Choroid plexus epithelial cell (primary cell): ENCODE measurements at regions not wholly inside any gene's neighbourhood (a gene's known extent, or its start where the extent isn't known, plus 50 kb on each side); places are given as distances from the start of the nearest gene placed in this dataset.
"Not testable (repeated sequence)": the region's sequence is repeated elsewhere in the genome, so short reads cannot be mapped to it uniquely, and the experiment has no call there.

Source experiments
- DNase-seq: peaks from one replicate; pipeline ENCODE4 v3.0.0-alpha.2; 2010; ENCODE audit warnings: low read depth
- H3K4me3 ChIP-seq: 2 replicates; pipeline ENCODE4 v1.5.1; 2011; ENCODE audit warnings: low read depth, mild to moderate bottlenecking, control low read depth, low read length, moderate library complexity
- TF ChIP-seq, protein P1 (sequence below): conservative IDR thresholded peaks from 2 replicates; pipeline ENCODE4 v1.5.1; 2011; ENCODE audit warnings: low read depth, mild to moderate bottlenecking, control low read depth, inconsistent platforms, low read length, moderate library complexity

- DNase-seq: no peak
- TF ChIP-seq, protein P1, sequence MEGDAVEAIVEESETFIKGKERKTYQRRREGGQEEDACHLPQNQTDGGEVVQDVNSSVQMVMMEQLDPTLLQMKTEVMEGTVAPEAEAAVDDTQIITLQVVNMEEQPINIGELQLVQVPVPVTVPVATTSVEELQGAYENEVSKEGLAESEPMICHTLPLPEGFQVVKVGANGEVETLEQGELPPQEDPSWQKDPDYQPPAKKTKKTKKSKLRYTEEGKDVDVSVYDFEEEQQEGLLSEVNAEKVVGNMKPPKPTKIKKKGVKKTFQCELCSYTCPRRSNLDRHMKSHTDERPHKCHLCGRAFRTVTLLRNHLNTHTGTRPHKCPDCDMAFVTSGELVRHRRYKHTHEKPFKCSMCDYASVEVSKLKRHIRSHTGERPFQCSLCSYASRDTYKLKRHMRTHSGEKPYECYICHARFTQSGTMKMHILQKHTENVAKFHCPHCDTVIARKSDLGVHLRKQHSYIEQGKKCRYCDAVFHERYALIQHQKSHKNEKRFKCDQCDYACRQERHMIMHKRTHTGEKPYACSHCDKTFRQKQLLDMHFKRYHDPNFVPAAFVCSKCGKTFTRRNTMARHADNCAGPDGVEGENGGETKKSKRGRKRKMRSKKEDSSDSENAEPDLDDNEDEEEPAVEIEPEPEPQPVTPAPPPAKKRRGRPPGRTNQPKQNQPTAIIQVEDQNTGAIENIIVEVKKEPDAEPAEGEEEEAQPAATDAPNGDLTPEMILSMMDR: no peak
- H3K4me3 ChIP-seq: no peak overlapping the region
Observed at GRCh38 chr4:60422439-60422838, 777.7 kb upstream of the ADGRL3 start.

DNA sequence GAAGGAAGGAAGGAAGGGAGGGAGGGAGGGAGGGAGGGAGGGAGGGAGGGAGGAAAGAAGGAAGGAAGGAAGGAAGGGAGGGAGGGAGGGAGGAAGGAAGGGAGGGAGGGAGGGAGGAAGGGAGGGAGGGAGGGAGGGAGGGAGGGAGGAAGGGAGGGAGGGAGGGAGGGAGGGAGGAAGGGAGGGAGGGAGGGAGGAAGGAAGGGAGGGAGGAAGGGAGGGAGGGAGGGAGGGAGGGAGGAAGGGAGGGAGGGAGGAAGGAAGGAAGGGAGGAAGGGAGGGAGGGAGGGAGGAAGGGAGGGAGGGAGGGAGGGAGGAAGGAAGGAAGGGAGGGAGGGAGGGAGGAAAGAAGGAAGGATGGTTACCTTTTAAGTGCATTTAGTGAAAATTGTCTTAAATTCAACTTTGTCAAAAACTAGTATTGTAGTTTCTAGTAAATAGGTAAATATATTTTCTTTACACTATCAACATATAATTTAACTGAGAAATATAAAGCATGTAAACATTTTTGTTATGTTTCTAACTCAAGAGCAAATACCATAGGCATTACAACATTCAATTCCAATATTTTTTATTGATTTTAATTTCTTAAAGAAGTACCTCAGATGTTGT, 776.4 kb upstream of the ADGRL3 start:
- not testable (repeated sequence) for DNase-seq, H3K4me3 ChIP-seq

DNA sequence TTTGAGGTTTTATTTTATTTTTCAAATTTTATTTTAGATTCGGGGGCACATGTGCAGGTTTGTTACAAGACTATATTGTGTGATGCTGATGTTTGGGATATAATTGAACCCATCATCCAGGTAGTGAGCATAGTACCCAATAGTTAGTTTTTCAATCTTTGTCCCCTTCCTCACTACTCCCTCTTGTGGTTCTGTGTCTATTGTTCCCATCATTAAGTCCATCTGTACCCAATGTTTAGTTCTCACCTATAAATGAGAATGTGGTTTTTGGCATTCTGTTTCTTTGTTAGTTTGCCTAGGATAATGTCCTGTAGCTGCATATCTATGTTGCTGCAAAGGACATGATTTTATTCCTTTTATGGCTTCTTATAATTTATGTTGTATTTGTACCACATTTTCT, 767.2 kb upstream of the ADGRL3 start:
- TF ChIP-seq, protein P1: no peak
- H3K4me3 ChIP-seq: no peak overlapping the region
- no peak for DNase-seq

- TF ChIP-seq, protein P1: no peak
- no peak overlapping the region for H3K4me3 ChIP-seq
- no peak for DNase-seq
Observed at GRCh38 chr4:60443068-60443467, 757.1 kb upstream of the ADGRL3 start.

DNA sequence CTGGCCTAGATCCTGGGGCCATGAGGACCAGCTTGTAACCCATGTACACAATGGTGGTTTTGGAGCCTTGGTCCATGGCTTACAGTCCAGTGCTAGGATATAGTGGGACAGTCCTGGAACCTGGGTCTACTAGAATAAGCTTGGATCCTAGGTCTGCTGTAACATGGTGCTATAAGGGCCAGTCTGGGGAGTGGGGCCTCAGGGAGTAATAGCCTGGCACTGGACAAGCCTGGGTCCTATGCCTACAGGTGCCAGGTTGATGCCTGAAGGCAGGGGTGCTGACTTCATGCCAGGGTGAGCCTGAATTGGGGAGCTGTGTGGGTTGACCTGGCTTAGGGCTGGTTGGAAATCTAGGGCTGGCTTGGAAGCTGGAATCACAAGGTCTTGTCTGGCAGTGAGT, 756.3 kb upstream of the ADGRL3 start:
- TF ChIP-seq, protein P1: no peak
- H3K4me3 ChIP-seq: no peak overlapping the region
- DNase-seq: no peak

DNA sequence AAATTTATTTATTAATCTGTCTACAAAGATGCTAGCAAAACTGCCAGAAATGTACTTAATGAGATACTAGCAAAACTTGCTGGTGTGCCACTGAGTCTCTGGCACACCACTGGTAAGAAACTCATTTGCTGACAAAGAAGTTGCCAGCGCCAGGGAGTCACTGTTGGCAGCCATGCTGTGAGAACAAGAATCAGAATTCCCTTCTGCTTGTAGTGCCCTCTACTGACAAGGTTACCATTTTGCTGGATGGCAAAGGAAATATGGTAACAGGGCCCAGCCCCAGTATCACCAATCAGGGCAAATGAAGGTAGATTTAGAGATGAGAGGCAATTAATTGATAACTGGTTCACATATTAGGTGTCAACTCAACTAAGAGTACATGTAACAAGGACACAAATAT, 750.1 kb upstream of the ADGRL3 start:
- TF ChIP-seq, protein P1: no peak
- DNase-seq: no peak

GRCh38 chr4:60452266-60452665, 747.9 kb upstream of the ADGRL3 start:
- TF ChIP-seq, protein P1: no peak
- DNase-seq: no peak

More for the DNA sequence above, 750.1 kb upstream of the ADGRL3 start:
- H3K4me3 ChIP-seq: no peak overlapping the region

More at GRCh38 chr4:60452266-60452665, 747.9 kb upstream of the ADGRL3 start:
- no peak overlapping the region for H3K4me3 ChIP-seq
